ENCODE measurements at regions not wholly inside any gene's neighbourhood (a gene's known extent, or its start where the extent isn't known, plus 50 kb on each side); places are given as distances from the start of the nearest gene placed in this dataset.
A peak's percentile ranks its signal among the peaks of the same experiment; 100 is the strongest.
"Not testable (repeated sequence)": the region's sequence is repeated elsewhere in the genome, so short reads cannot be mapped to it uniquely, and the experiment has no call there.

- DNase-seq: no peak
Measured at GRCh38 chr9:101846161-101846560, 107.7 kb upstream of the GRIN3A start.

DNA sequence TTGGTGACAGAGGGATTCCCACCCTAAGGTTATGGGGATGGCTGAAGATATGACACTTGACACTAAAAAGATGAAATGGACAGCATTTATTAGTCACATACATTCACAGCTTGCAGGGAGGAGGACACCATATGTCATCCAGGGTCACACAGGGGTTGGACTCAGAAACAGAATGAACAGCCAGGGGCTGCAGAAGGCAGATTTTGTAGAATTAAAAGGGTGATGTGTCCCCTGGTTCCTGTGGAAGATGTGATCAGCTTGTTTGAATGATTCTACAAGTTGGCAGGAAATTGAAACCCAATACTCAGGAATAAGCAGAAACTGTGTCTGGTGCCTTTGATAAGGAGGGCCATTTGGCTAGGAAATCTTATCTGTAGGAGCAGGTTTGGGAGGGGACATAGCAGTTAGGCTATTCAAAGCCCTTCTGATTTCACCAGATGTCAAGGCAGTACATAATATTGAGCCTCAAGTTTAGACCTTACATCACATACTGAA is 102.3 kb upstream of the GRIN3A start:
- no peak for DNase-seq

DNA sequence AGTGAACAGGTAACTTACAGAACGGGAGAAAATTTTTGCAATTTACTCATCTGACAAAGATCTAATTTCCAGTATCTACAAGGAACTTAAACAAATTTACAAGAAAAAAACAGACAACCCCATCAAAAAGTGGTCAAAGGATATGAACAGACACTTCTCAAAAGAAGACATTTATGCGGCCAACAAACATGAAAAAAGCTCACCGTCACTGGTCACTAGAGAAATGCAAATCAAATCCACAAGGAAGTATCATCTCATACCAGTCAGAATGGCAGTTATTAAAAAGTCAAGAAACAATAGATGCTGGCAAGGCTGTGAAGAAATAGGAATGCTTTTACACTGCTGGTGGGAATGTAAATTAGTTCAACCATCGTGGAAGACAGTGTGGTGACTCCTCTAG is 100.5 kb upstream of the GRIN3A start:
- not testable (repeated sequence) for DNase-seq

- DNase-seq: no peak
Measured at GRCh38 chr9:101836021-101836420, 97.6 kb upstream of the GRIN3A start.

- DNase-seq: no peak
Measured at GRCh38 chr9:101832486-101832885, 94.0 kb upstream of the GRIN3A start.

- DNase-seq: not testable (repeated sequence)
Measured at GRCh38 chr9:101821450-101821849, 83.0 kb upstream of the GRIN3A start.

DNA sequence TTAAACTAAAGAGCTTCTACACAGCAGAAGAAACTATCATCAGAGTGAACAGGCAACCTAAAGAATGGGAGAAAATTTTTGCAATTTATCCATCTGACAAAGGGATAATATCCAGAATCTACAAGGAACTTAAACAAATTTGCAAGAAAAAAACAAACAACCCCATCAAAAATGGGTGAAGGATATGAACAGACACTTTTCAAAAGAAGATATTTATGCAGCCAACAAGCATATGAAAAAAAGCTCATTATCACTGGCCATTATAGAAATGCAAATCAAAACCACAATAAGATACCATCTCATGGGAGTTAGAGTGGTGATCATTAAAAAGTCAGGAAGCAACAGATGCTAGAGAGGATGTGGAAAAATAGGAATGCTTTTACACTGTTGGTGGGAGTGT is 82.5 kb upstream of the GRIN3A start:
- DNase-seq: not testable (repeated sequence)

- no peak for DNase-seq
Measured at GRCh38 chr9:101814064-101814463, 75.6 kb upstream of the GRIN3A start.

DNA sequence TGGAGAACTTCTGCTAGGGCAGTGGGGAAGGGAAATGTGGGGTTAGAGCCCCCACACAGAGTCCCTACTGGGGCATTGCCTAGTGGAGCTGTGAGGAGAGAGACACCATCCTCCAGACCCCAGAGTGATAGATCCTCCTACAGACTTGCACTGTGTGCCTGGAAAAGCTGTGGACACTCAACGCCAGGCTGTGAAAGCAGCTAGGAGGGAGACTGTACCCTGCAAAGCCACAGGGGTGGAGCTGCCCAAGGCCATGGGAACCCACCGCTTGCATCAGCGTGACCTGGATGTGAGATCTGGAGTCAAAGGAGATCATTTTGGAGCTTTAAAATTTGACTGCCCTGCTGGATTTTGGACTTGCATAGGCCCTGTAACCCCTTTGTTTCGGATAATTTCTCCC is 69.4 kb upstream of the GRIN3A start:
- not testable (repeated sequence) for DNase-seq

GRCh38 chr9:101796044-101796443 is 57.6 kb upstream of the GRIN3A start:
- DNase-seq: no peak

DNA sequence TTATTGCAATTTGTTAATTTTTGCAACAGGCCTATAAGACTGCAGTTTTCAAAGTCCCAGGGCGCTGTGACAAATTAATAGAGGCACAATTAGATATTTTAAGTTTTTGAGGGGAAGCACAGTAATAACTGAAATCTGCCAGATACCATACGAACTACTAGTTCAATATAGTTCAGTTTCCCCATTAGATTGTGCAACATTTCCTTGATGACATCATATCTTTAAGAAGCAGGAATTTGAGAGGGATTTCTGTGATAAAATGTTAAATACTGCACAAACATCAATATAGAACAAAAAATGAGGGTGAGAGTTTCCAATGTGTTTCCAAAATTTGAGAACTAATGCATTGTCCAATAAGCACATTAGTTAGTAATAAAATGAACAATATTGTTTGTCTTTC is 56.7 kb upstream of the GRIN3A start:
- no peak for DNase-seq

DNA sequence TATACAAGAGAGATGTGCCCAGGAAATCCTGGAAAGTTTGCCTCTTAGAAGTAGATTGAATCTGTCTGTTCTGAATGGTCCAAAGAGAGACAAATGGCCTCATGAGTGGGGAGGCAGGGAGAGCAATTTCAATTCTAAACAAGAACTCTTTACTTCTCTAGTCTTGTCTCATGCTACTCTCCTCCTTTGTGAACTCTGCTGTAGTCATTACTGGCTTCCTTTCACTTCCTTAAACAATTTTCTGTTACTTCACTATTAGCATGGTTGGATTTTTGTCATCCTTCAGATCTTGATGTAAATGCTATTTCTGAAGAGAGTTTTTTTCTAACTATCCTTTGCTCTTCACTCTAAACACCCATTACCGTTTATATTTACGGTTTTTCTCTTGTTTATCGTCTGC is 54.0 kb upstream of the GRIN3A start:
- DNase-seq: no peak

GRCh38 chr9:101791938-101792337 is 53.5 kb upstream of the GRIN3A start:
- peak; percentile 36 for DNase-seq

GRCh38 chr9:101791533-101791932 is 53.1 kb upstream of the GRIN3A start:
- DNase-seq: no peak
